Epithelial cell of prostate (primary cell): ENCODE measurements at regions not wholly inside any gene's neighbourhood (a gene's known extent, or its start where the extent isn't known, plus 50 kb on each side); places are given as distances from the start of the nearest gene placed in this dataset.

Experiments used
- DNase-seq: peaks from one replicate; pipeline ENCODE4 v3.0.0-alpha.2; 2011; ENCODE audit warnings: low read depth, low spot score
- H3K27ac ChIP-seq: fragments of 450-650 bp; 2 replicates; pipeline ENCODE4 v1.5.1; 2017; ENCODE audit warnings: mild to moderate bottlenecking

GRCh38 chr1:34270181-34270580 lies 93.5 kb downstream of the C1orf94 start:
- H3K27ac ChIP-seq = no peak overlapping the region
- DNase-seq = no peak

- no peak for DNase-seq
- H3K27ac ChIP-seq = no peak overlapping the region
These were observed 95.4 kb downstream of the C1orf94 start for GRCh38 chr1:34272152-34272551.

- H3K27ac ChIP-seq = no peak overlapping the region
These were observed 98.4 kb downstream of the C1orf94 start for GRCh38 chr1:34275150-34275549.

GRCh38 chr1:34276606-34277005 lies 99.9 kb downstream of the C1orf94 start:
- DNase-seq = no peak
- H3K27ac ChIP-seq = no peak overlapping the region

More at GRCh38 chr1:34275150-34275549, 98.4 kb downstream of the C1orf94 start:
- no peak for DNase-seq

GRCh38 chr1:34277150-34277549 lies 100.4 kb downstream of the C1orf94 start:
- no peak for DNase-seq
- no peak overlapping the region for H3K27ac ChIP-seq

- no peak for DNase-seq
- H3K27ac ChIP-seq = no peak overlapping the region
These were observed 101.5 kb downstream of the C1orf94 start for GRCh38 chr1:34278211-34278610.

GRCh38 chr1:34279971-34280370 lies 103.3 kb downstream of the C1orf94 start:
- DNase-seq = no peak
- no peak overlapping the region for H3K27ac ChIP-seq

- no peak for DNase-seq
- H3K27ac ChIP-seq = no peak overlapping the region
These were observed 103.8 kb downstream of the C1orf94 start for GRCh38 chr1:34280509-34280908.

GRCh38 chr1:34283142-34283541 lies 106.4 kb downstream of the C1orf94 start:
- H3K27ac ChIP-seq = no peak overlapping the region
- DNase-seq = no peak

GRCh38 chr1:34286511-34286910 lies 109.8 kb downstream of the C1orf94 start:
- no peak for DNase-seq

GRCh38 chr1:34290831-34291230 lies 114.1 kb downstream of the C1orf94 start:
- no peak for DNase-seq
- no peak overlapping the region for H3K27ac ChIP-seq

More at GRCh38 chr1:34286511-34286910, 109.8 kb downstream of the C1orf94 start:
- no peak overlapping the region for H3K27ac ChIP-seq

- DNase-seq = no peak
- H3K27ac ChIP-seq = no peak overlapping the region
These were observed 115.8 kb downstream of the C1orf94 start for GRCh38 chr1:34292472-34292871.

GRCh38 chr1:34296059-34296458 lies 119.4 kb downstream of the C1orf94 start:
- DNase-seq = no peak
- no peak overlapping the region for H3K27ac ChIP-seq

- H3K27ac ChIP-seq = no peak overlapping the region
- DNase-seq = no peak
These were observed 126.1 kb downstream of the C1orf94 start for GRCh38 chr1:34302798-34303197.

GRCh38 chr1:34303218-34303617 lies 126.5 kb downstream of the C1orf94 start:
- no peak for DNase-seq
- no peak overlapping the region for H3K27ac ChIP-seq

GRCh38 chr1:34306568-34306967 lies 129.9 kb downstream of the C1orf94 start:
- no peak overlapping the region for H3K27ac ChIP-seq

GRCh38 chr1:34312359-34312758 lies 135.7 kb downstream of the C1orf94 start:
- DNase-seq = no peak
- H3K27ac ChIP-seq = no peak overlapping the region

More at GRCh38 chr1:34306568-34306967, 129.9 kb downstream of the C1orf94 start:
- no peak for DNase-seq

GRCh38 chr1:34315974-34316373 lies 139.3 kb downstream of the C1orf94 start:
- no peak overlapping the region for H3K27ac ChIP-seq
- DNase-seq = no peak

GRCh38 chr1:34316773-34317172 lies 140.1 kb downstream of the C1orf94 start:
- no peak overlapping the region for H3K27ac ChIP-seq
- DNase-seq = no peak

- DNase-seq = no peak
- H3K27ac ChIP-seq = no peak overlapping the region
These were observed 142.5 kb downstream of the C1orf94 start for GRCh38 chr1:34319218-34319617.

GRCh38 chr1:34320053-34320669 lies 143.5 kb downstream of the C1orf94 start:
- no peak overlapping the region for H3K27ac ChIP-seq
- DNase-seq = no peak

- H3K27ac ChIP-seq = no peak overlapping the region
- DNase-seq = no peak
These were observed 146.3 kb downstream of the C1orf94 start for GRCh38 chr1:34322969-34323368.
